HEK293 (cell line): ENCODE measurements at regions not wholly inside any gene's neighbourhood (a gene's known extent, or its start where the extent isn't known, plus 50 kb on each side); places are given as distances from the start of the nearest gene placed in this dataset.
A peak's percentile ranks its signal among the peaks of the same experiment; 100 is the strongest.

Experiments used
- FEZF1 ChIP-seq: fragments of 450-650 bp; formaldehyde crosslinking; IDR thresholded peaks from 2 replicates; pipeline ENCODE4 v1.5.1; 2016; ENCODE audit warnings: missing biosample characterization, missing genetic modification characterization
- GFI1B ChIP-seq: fragments of 450-650 bp; formaldehyde crosslinking; IDR thresholded peaks from 2 replicates; pipeline ENCODE4 v1.5.1; 2016; ENCODE audit warnings: missing biosample characterization, missing genetic modification characterization
- HOXA7 ChIP-seq: sonication (generic); formaldehyde crosslinking; IDR thresholded peaks from 2 replicates; pipeline ENCODE4 v1.8.1; 2022; ENCODE audit warnings: missing genetic modification reagents, borderline replicate concordance
- OSR2 ChIP-seq: fragments of 450-650 bp; formaldehyde crosslinking; IDR thresholded peaks from 2 replicates; pipeline ENCODE4 v1.5.1; 2016; ENCODE audit warnings: missing biosample characterization, missing genetic modification characterization
- SP7 ChIP-seq: fragments of 450-650 bp; formaldehyde crosslinking; IDR thresholded peaks from 2 replicates; pipeline ENCODE4 v1.5.1; 2016; ENCODE audit warnings: missing biosample characterization, missing genetic modification characterization
- TRIM28 ChIP-seq: IDR thresholded peaks from 2 replicates; pipeline ENCODE4 v1.6.1; 2011; ENCODE audit warnings: low read length, control low read depth, borderline replicate concordance
- WT1 ChIP-seq: fragments of 450-650 bp; formaldehyde crosslinking; IDR thresholded peaks from 2 replicates; pipeline ENCODE4 v1.5.1; 2016; ENCODE audit warnings: missing biosample characterization, missing genetic modification characterization
- ZFP3 ChIP-seq: fragments of 450-650 bp; formaldehyde crosslinking; IDR thresholded peaks from 2 replicates; pipeline ENCODE4 v1.5.1; 2016; ENCODE audit warnings: low read depth, missing biosample characterization, missing genetic modification characterization
- ZFP41 ChIP-seq: fragments of 450-650 bp; formaldehyde crosslinking; IDR thresholded peaks from 2 replicates; pipeline ENCODE4 v1.5.1; 2016; ENCODE audit warnings: missing biosample characterization, missing genetic modification characterization, borderline replicate concordance
- ZNF138 ChIP-seq: fragments of 450-650 bp; formaldehyde crosslinking; IDR thresholded peaks from 2 replicates; pipeline ENCODE4 v1.5.1; 2016; ENCODE audit warnings: missing biosample characterization, missing genetic modification characterization, borderline replicate concordance
- ZNF169 ChIP-seq: fragments of 450-650 bp; formaldehyde crosslinking; IDR thresholded peaks from 2 replicates; pipeline ENCODE4 v1.5.1; 2016; ENCODE audit warnings: missing biosample characterization, missing genetic modification characterization
- ZNF175 ChIP-seq: fragments of 450-650 bp; formaldehyde crosslinking; IDR thresholded peaks from 2 replicates; pipeline ENCODE4 v1.5.1; 2016; ENCODE audit warnings: missing biosample characterization, missing genetic modification characterization
- ZNF202 ChIP-seq: fragments of 450-650 bp; formaldehyde crosslinking; IDR thresholded peaks from 2 replicates; pipeline ENCODE4 v1.5.1; 2016; ENCODE audit warnings: missing biosample characterization, missing genetic modification characterization, borderline replicate concordance
- ZNF221 ChIP-seq: fragments of 450-650 bp; formaldehyde crosslinking; IDR thresholded peaks from 2 replicates; pipeline ENCODE4 v1.5.1; 2017; ENCODE audit warnings: missing biosample characterization, missing genetic modification characterization, borderline replicate concordance
- ZNF37A ChIP-seq: fragments of 450-650 bp; IDR thresholded peaks from 2 replicates; pipeline ENCODE4 v1.5.1; 2018; ENCODE audit warnings: missing biosample characterization, missing genetic modification characterization
- ZNF394 ChIP-seq: fragments of 450-650 bp; formaldehyde crosslinking; IDR thresholded peaks from 2 replicates; pipeline ENCODE4 v1.5.1; 2016; ENCODE audit warnings: missing biosample characterization, missing genetic modification characterization, mild to moderate bottlenecking, moderate library complexity, borderline replicate concordance
- ZNF426 ChIP-seq: fragments of 450-650 bp; formaldehyde crosslinking; IDR thresholded peaks from 2 replicates; pipeline ENCODE4 v1.5.1; 2017; ENCODE audit warnings: missing biosample characterization, missing genetic modification characterization, mild to moderate bottlenecking, inconsistent platforms, moderate library complexity
- ZNF530 ChIP-seq: fragments of 450-650 bp; formaldehyde crosslinking; IDR thresholded peaks from 2 replicates; pipeline ENCODE4 v1.5.1; 2016; ENCODE audit warnings: low read depth, missing biosample characterization, missing genetic modification characterization
- ZNF670 ChIP-seq: fragments of 450-650 bp; formaldehyde crosslinking; IDR thresholded peaks from 2 replicates; pipeline ENCODE4 v1.5.1; 2016; ENCODE audit warnings: missing biosample characterization, missing genetic modification characterization, low read depth
- TF ChIP-seq, protein P1 (sequence below): fragments of 450-650 bp; formaldehyde crosslinking; IDR thresholded peaks from 2 replicates; pipeline ENCODE4 v1.5.1; 2016; ENCODE audit warnings: missing biosample characterization, missing genetic modification characterization
- TF ChIP-seq, protein P2 (sequence below): fragments of 450-650 bp; formaldehyde crosslinking; IDR thresholded peaks from 2 replicates; pipeline ENCODE4 v1.5.1; 2017; ENCODE audit warnings: missing biosample characterization, missing genetic modification characterization
- TF ChIP-seq, protein P3 (sequence below): fragments of 450-650 bp; formaldehyde crosslinking; IDR thresholded peaks from 2 replicates; pipeline ENCODE4; 2016; ENCODE audit warnings: missing biosample characterization, missing genetic modification characterization
- TF ChIP-seq, protein P4 (sequence below): fragments of 450-650 bp; formaldehyde crosslinking; IDR thresholded peaks from 2 replicates; pipeline ENCODE4 v1.5.1; 2017; ENCODE audit warnings: missing biosample characterization, missing genetic modification characterization
- TF ChIP-seq, protein P5 (sequence below): IDR thresholded peaks from 2 replicates; pipeline ENCODE4 v1.6.1; 2011; ENCODE audit warnings: mild to moderate bottlenecking, low read depth, low read length, borderline replicate concordance
- TF ChIP-seq, protein P6 (sequence below): fragments of 450-650 bp; formaldehyde crosslinking; IDR thresholded peaks from 2 replicates; pipeline ENCODE4 v1.5.1; 2016; ENCODE audit warnings: missing biosample characterization, missing genetic modification characterization
- TF ChIP-seq, protein P7 (sequence below): fragments of 450-650 bp; formaldehyde crosslinking; IDR thresholded peaks from 2 replicates; pipeline ENCODE4 v1.5.1; 2017; ENCODE audit warnings: missing biosample characterization, missing genetic modification characterization
- TF ChIP-seq, protein P8 (sequence below): fragments of 450-650 bp; formaldehyde crosslinking; IDR thresholded peaks from 2 replicates; pipeline ENCODE4 v1.5.1; 2016; ENCODE audit warnings: missing biosample characterization, missing genetic modification characterization

DNA sequence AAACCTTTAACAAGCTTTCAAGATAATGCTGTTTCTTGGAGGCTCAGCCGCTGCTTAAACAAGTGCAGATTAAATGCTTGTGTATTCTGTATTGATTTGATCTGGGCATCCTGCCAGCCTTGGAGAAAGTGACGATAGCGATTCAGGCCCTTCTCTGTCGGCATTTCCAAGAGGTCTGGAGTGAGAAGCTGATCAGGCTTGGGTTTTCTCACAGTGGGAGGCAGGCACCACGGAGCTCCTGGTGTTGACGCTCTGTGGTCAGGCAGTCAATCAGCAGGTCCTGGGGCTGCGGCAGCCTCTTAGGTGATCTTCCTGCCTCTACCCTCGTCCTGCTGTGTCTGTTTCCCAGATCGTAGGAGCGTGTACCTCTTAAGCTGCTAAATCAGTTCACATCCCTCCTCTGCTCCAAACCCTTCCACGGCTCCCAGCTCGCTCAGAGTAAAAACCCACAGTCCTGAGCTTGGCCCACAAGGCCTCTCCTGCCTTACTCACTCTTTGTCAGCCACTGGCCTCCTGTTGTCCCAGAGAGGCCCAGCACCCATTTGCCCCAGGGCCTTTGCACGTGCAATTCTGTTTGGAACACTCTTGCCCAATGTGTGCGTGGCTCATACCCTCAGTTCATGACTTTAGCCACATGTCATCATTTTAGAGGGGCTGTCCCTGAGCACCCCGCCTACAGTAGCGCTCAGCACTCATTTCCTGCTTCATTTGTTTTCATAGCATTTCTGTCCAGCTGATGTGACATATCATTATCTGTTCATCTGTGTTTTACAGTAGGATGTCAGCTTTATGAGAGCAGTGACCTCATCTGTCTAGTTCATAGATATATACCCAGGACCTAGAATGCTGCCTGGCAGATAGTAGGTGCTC is 155.4 kb downstream of the AACS start (continued):
- TF ChIP-seq, protein P1, sequence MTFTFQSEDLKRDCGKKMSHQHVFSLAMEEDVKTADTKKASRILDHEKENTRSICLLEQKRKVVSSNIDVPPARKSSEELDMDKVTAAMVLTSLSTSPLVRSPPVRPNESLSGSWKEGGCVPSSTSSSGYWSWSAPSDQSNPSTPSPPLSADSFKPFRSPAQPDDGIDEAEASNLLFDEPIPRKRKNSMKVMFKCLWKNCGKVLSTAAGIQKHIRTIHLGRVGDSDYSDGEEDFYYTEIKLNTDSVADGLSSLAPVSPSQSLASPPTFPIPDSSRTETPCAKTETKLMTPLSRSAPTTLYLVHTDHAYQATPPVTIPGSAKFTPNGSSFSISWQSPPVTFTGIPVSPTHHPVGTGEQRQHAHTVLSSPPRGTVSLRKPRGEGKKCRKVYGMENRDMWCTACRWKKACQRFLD (tag by site-specific recombination), result no peak
- TF ChIP-seq ZNF394 (tag by site-specific recombination), result peak; percentile 50; the same call in 1 of the 2 replicates
- TF ChIP-seq TRIM28, result peak; percentile 82
- TF ChIP-seq ZNF670 (tag by site-specific recombination), result no peak
- TF ChIP-seq, protein P2, sequence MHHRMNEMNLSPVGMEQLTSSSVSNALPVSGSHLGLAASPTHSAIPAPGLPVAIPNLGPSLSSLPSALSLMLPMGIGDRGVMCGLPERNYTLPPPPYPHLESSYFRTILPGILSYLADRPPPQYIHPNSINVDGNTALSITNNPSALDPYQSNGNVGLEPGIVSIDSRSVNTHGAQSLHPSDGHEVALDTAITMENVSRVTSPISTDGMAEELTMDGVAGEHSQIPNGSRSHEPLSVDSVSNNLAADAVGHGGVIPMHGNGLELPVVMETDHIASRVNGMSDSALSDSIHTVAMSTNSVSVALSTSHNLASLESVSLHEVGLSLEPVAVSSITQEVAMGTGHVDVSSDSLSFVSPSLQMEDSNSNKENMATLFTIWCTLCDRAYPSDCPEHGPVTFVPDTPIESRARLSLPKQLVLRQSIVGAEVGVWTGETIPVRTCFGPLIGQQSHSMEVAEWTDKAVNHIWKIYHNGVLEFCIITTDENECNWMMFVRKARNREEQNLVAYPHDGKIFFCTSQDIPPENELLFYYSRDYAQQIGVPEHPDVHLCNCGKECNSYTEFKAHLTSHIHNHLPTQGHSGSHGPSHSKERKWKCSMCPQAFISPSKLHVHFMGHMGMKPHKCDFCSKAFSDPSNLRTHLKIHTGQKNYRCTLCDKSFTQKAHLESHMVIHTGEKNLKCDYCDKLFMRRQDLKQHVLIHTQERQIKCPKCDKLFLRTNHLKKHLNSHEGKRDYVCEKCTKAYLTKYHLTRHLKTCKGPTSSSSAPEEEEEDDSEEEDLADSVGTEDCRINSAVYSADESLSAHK, result no peak
- peak; percentile 32; the same call in 1 of the 2 replicates for TF ChIP-seq ZFP3 (tag by site-specific recombination)
- no peak for TF ChIP-seq ZNF169
- TF ChIP-seq OSR2 (tag by site-specific recombination), result peak; percentile 91
- TF ChIP-seq ZNF37A (tag by site-specific recombination), result no peak
- TF ChIP-seq FEZF1 (tag by site-specific recombination), result peak; percentile 33; the same call in 1 of the 2 replicates
- TF ChIP-seq ZNF426 (tag by site-specific recombination), result no peak
- TF ChIP-seq, protein P3, sequence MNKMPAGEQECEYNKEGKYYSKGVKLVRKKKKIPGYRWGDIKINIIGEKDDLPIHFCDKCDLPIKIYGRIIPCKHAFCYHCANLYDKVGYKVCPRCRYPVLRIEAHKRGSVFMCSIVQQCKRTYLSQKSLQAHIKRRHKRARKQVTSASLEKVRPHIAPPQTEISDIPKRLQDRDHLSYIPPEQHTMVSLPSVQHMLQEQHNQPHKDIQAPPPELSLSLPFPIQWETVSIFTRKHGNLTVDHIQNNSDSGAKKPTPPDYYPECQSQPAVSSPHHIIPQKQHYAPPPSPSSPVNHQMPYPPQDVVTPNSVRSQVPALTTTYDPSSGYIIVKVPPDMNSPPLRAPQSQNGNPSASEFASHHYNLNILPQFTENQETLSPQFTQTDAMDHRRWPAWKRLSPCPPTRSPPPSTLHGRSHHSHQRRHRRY (tag by site-specific recombination), result no peak
- TF ChIP-seq HOXA7, result no peak
- no peak for TF ChIP-seq ZNF221 (tag by site-specific recombination)
- TF ChIP-seq, protein P4, sequence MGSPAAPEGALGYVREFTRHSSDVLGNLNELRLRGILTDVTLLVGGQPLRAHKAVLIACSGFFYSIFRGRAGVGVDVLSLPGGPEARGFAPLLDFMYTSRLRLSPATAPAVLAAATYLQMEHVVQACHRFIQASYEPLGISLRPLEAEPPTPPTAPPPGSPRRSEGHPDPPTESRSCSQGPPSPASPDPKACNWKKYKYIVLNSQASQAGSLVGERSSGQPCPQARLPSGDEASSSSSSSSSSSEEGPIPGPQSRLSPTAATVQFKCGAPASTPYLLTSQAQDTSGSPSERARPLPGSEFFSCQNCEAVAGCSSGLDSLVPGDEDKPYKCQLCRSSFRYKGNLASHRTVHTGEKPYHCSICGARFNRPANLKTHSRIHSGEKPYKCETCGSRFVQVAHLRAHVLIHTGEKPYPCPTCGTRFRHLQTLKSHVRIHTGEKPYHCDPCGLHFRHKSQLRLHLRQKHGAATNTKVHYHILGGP, result no peak
- TF ChIP-seq, protein P5, sequence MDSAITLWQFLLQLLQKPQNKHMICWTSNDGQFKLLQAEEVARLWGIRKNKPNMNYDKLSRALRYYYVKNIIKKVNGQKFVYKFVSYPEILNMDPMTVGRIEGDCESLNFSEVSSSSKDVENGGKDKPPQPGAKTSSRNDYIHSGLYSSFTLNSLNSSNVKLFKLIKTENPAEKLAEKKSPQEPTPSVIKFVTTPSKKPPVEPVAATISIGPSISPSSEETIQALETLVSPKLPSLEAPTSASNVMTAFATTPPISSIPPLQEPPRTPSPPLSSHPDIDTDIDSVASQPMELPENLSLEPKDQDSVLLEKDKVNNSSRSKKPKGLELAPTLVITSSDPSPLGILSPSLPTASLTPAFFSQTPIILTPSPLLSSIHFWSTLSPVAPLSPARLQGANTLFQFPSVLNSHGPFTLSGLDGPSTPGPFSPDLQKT, result no peak
- TF ChIP-seq ZNF138 (tag by site-specific recombination), result no peak
- peak; percentile 42; the same call in 1 of the 2 replicates for TF ChIP-seq GFI1B
- TF ChIP-seq, protein P6, sequence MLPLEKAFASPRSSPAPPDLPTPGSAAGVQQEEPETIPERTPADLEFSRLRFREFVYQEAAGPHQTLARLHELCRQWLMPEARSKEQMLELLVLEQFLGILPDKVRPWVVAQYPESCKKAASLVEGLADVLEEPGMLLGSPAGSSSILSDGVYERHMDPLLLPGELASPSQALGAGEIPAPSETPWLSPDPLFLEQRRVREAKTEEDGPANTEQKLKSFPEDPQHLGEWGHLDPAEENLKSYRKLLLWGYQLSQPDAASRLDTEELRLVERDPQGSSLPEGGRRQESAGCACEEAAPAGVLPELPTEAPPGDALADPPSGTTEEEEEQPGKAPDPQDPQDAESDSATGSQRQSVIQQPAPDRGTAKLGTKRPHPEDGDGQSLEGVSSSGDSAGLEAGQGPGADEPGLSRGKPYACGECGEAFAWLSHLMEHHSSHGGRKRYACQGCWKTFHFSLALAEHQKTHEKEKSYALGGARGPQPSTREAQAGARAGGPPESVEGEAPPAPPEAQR (tag by site-specific recombination), result no peak
- no peak for TF ChIP-seq ZNF530 (tag by site-specific recombination)
- no peak for TF ChIP-seq WT1
- TF ChIP-seq ZNF175 (tag by site-specific recombination), result no peak
- no peak for TF ChIP-seq ZNF202
- no peak for TF ChIP-seq ZFP41 (tag by site-specific recombination)
- TF ChIP-seq SP7 (tag by site-specific recombination), result peak; percentile 37; the same call in 1 of the 2 replicates
- TF ChIP-seq, protein P7, sequence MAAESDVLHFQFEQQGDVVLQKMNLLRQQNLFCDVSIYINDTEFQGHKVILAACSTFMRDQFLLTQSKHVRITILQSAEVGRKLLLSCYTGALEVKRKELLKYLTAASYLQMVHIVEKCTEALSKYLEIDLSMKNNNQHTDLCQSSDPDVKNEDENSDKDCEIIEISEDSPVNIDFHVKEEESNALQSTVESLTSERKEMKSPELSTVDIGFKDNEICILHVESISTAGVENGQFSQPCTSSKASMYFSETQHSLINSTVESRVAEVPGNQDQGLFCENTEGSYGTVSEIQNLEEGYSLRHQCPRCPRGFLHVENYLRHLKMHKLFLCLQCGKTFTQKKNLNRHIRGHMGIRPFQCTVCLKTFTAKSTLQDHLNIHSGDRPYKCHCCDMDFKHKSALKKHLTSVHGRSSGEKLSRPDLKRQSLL (tag by site-specific recombination), result no peak
- TF ChIP-seq, protein P8, sequence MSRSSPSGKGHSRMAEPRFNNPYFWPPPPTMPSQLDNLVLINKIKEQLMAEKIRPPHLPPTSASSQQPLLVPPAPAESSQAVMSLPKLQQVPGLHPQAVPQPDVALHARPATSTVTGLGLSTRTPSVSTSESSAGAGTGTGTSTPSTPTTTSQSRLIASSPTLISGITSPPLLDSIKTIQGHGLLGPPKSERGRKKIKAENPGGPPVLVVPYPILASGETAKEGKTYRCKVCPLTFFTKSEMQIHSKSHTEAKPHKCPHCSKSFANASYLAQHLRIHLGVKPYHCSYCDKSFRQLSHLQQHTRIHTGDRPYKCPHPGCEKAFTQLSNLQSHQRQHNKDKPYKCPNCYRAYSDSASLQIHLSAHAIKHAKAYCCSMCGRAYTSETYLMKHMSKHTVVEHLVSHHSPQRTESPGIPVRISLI (tag by site-specific recombination), result no peak
